Panc1 (cell line): ENCODE measurements at regions not wholly inside any gene's neighbourhood (a gene's known extent, or its start where the extent isn't known, plus 50 kb on each side); places are given as distances from the start of the nearest gene placed in this dataset.

Experiments
- ATAC-seq: fragments of 200-7000 bp; cut with Tn5 transposase; 2 replicates; pipeline ENCODE4 v1.9.1; 2020; ENCODE audit warnings: mild to moderate bottlenecking, moderate library complexity
- BruUV-seq: library from RNA; stranded (reverse); fragments of 400-500 nt; replicated peaks from 2 replicates; lab custom pipeline; 2021; lab: Mats Ljungman, UMichigan
- CTCF ChIA-PET: fragments of 300-600 bp; sonication (Branson Sonifier 250); formaldehyde crosslinking; loops from one replicate; lab custom pipeline; 2022; ENCODE audit warnings: antibody characterized with exemption; lab: Charles Lee
- POLR2A ChIA-PET: fragments of 300-600 bp; sonication (Branson Sonifier 250); formaldehyde crosslinking; loops from one replicate; lab custom pipeline; 2022; ENCODE audit warnings: antibody characterized with exemption; lab: Charles Lee
- DNase-seq: peaks from one replicate; pipeline ENCODE4 v3.0.0-alpha.2; 2010; ENCODE audit warnings: low read depth, low spot score
- H3K27ac ChIP-seq: 2 replicates; pipeline ENCODE4 v1.5.1; 2011; ENCODE audit warnings: mild to moderate bottlenecking, low read length, inconsistent platforms
- H3K27me3 ChIP-seq: fragments of 200-500 bp; sonication (Bioruptor generic); 2 replicates; pipeline ENCODE4 v1.6.0; 2014; ENCODE audit warnings: low read length, inconsistent platforms; ENCODE audit not compliant: control insufficient read depth, insufficient read depth
- H3K36me3 ChIP-seq: fragments of 200-500 bp; sonication (Bioruptor generic); 2 replicates; pipeline ENCODE4 v1.5.1; 2014; ENCODE audit warnings: inconsistent platforms, mild to moderate bottlenecking, low read length, moderate library complexity; ENCODE audit not compliant: control insufficient read depth, insufficient read depth
- H3K4me1 ChIP-seq: 2 replicates; pipeline ENCODE4 v1.5.1; 2011; ENCODE audit warnings: inconsistent platforms, mild to moderate bottlenecking, low read length, moderate library complexity; ENCODE audit not compliant: control insufficient read depth, insufficient read depth
- H3K4me3 ChIP-seq, 2 experiments: 2 replicates each; pipeline ENCODE4 v1.5.1; 2011 to 2012; ENCODE audit warnings: low read depth in 2 of 2, low read length in 2 of 2, mild to moderate bottlenecking in 2 of 2, inconsistent platforms in 1 of 2, moderate library complexity in 1 of 2
- H3K9me3 ChIP-seq: fragments of 200-500 bp; sonication (Bioruptor generic); 2 replicates; pipeline ENCODE4 v1.5.1; 2014; ENCODE audit warnings: low read depth, mild to moderate bottlenecking, inconsistent platforms, low read length, moderate library complexity; ENCODE audit not compliant: control insufficient read depth, insufficient read depth
- CTCF ChIP-seq: fragments of 450-650 bp; IDR thresholded peaks from 2 replicates; pipeline ENCODE4 v1.5.1; 2017; ENCODE audit warnings: mild to moderate bottlenecking
- POLR2AphosphoS5 ChIP-seq: IDR thresholded peaks from 2 replicates; pipeline ENCODE4 v1.6.1; 2012; ENCODE audit warnings: mild to moderate bottlenecking, low read depth, low read length, moderate library complexity
- REST ChIP-seq, 2 experiments: IDR thresholded peaks; 2 replicates each; pipeline ENCODE4 v1.6.1; 2011 to 2012; ENCODE audit warnings: low read depth in 2 of 2, control low read depth in 1 of 2, low read length in 1 of 2, mild to moderate bottlenecking in 1 of 2, moderate library complexity in 1 of 2; ENCODE audit not compliant: insufficient read depth in 1 of 2
- SIN3A ChIP-seq: IDR thresholded peaks from 2 replicates; pipeline ENCODE4 v1.6.1; 2012; ENCODE audit warnings: low read depth, mild to moderate bottlenecking, low read length, moderate library complexity, borderline replicate concordance; ENCODE audit not compliant: insufficient read depth
- TCF7L2 ChIP-seq: IDR thresholded peaks from 2 replicates; pipeline ENCODE4 v1.6.1; 2011; ENCODE audit warnings: mild to moderate bottlenecking, low read depth, low read length, inconsistent platforms
- in situ Hi-C: cut with HindIII; loops from 2 replicates; pipeline ENCODE4 v1.10.0; 2016; ENCODE audit warnings: low sequenced_read_pairs, low pct_unique_long_range_greater_than_20kb
- intact Hi-C: fragments of 100-400 bp; cut with micrococcal nuclease; formaldehyde crosslinking; loops from one replicate; pipeline ENCODE4 v1.10.0; 2022; ENCODE audit not compliant: unreplicated experiment

- Histone ChIP-seq H3K9me3 (no peaks in the 10 kb centered on the region), H3K4me1 (no peaks in the 10 kb centered on the region), H3K27me3 (no peaks in the 10 kb centered on the region), H3K27ac (no peak overlapping the region), H3K36me3 (no peaks in the 10 kb centered on the region), H3K4me3 (no peak overlapping the region)
- ChIA-PET POLR2A (no interaction called here), CTCF (no interaction called here)
- no TSS peak for BruUV-seq
- DNase-seq (no peak), ATAC-seq (no peak)
- intact Hi-C loops = no loop called here
- in situ Hi-C loops = no loop called here
- no peak for TF ChIP-seq CTCF
- TF ChIP-seq SIN3A = no peak
- TF ChIP-seq POLR2AphosphoS5 = no peak
- TF ChIP-seq TCF7L2 = no peak
- no peak for TF ChIP-seq REST (IDR thresholded peaks at IDR 0.05; ENCODE audit: insufficient read depth in 1 of 2, low read depth in 2 of 2, low read length in 1 of 2)
These were observed 81.9 kb downstream of the P2RY1 start for GRCh38 chr3:152916753-152917279.

DNA sequence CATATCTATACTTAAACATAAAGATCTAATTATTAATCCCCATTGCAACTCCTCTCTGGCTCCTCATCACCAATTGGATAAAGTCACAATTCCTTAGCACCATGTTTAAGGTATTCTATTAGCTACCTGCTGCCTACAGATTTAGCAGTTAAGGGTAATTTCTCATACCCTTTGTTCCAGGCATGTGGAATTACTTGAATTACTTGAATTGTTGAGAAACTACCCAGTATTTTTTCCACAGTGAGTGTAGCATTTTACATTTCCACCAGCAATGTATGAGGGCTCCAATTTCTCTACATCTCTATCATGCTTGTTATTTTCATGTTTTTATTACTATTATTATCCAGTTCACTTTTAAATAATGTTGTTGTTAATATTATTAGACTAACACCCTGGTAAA lies 86.4 kb downstream of the P2RY1 start:
- intact Hi-C loops = no loop called here
- ATAC-seq = no peak

GRCh38 chr3:152922554-152922953 lies 87.6 kb downstream of the P2RY1 start:
- ChIA-PET POLR2A (no interaction called here), CTCF (no interaction called here)
- H3K36me3 ChIP-seq = no peaks in the 10 kb centered on the region
- TF ChIP-seq CTCF (no peak), POLR2AphosphoS5 (no peak), SIN3A (no peak), REST (IDR thresholded peaks at IDR 0.05; ENCODE audit: insufficient read depth in 1 of 2, low read depth in 2 of 2, low read length in 1 of 2) (no peak), TCF7L2 (no peak)
- H3K4me1 ChIP-seq = no peaks in the 10 kb centered on the region
- no peaks in the 10 kb centered on the region for H3K9me3 ChIP-seq
- no peak overlapping the region for H3K27ac ChIP-seq
- BruUV-seq = no TSS peak
- ATAC-seq = no peak
- no peaks in the 10 kb centered on the region for H3K27me3 ChIP-seq
- intact Hi-C loops (no loop called here), in situ Hi-C loops (no loop called here)
- no peak for DNase-seq
- H3K4me3 ChIP-seq = no peak overlapping the region

More for the DNA sequence above, 86.4 kb downstream of the P2RY1 start:
- TF ChIP-seq TCF7L2 (no peak), SIN3A (no peak)
- Histone ChIP-seq H3K27ac (no peak overlapping the region), H3K36me3 (no peaks in the 10 kb centered on the region), H3K27me3 (no peaks in the 10 kb centered on the region), H3K4me3 (no peak overlapping the region), H3K4me1 (no peaks in the 10 kb centered on the region), H3K9me3 (no peaks in the 10 kb centered on the region)
- ChIA-PET CTCF (no interaction called here), POLR2A (no interaction called here)
- no peak for DNase-seq
- in situ Hi-C loops = no loop called here
- BruUV-seq = no TSS peak
